ENCODE measurements at regions not wholly inside any gene's neighbourhood (a gene's known extent, or its start where the extent isn't known, plus 50 kb on each side); places are given as distances from the start of the nearest gene placed in this dataset.
"Not testable (repeated sequence)": the region's sequence is repeated elsewhere in the genome, so short reads cannot be mapped to it uniquely, and the experiment has no call there.

DNA sequence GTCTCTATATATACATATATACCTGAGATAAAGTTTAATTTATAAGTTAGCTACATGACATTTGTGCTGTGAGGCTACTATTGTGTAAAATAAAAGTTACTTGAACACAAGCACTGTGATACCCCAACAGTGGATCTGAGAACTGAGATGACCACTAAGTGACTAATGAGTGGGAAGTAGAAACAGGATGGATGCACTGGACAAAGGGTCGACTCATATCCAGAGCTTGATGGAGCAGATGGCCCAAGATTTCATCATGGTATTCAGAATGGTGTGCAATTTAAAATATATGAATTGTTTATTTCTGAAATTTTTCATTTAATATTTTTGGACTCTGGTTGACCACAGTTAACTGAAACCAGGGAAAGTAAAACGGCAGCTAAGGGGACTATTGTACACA lies 908.6 kb upstream of the MDGA2 start:
- H3K4me3 ChIP-seq (ENCODE audit: low read depth, low read length), result no peak overlapping the region
- TF ChIP-seq, protein P1, sequence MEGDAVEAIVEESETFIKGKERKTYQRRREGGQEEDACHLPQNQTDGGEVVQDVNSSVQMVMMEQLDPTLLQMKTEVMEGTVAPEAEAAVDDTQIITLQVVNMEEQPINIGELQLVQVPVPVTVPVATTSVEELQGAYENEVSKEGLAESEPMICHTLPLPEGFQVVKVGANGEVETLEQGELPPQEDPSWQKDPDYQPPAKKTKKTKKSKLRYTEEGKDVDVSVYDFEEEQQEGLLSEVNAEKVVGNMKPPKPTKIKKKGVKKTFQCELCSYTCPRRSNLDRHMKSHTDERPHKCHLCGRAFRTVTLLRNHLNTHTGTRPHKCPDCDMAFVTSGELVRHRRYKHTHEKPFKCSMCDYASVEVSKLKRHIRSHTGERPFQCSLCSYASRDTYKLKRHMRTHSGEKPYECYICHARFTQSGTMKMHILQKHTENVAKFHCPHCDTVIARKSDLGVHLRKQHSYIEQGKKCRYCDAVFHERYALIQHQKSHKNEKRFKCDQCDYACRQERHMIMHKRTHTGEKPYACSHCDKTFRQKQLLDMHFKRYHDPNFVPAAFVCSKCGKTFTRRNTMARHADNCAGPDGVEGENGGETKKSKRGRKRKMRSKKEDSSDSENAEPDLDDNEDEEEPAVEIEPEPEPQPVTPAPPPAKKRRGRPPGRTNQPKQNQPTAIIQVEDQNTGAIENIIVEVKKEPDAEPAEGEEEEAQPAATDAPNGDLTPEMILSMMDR (IDR thresholded peaks at IDR 0.05; ENCODE audit: borderline replicate concordance, insufficient read depth, low read depth, low read length), result no peak

DNA sequence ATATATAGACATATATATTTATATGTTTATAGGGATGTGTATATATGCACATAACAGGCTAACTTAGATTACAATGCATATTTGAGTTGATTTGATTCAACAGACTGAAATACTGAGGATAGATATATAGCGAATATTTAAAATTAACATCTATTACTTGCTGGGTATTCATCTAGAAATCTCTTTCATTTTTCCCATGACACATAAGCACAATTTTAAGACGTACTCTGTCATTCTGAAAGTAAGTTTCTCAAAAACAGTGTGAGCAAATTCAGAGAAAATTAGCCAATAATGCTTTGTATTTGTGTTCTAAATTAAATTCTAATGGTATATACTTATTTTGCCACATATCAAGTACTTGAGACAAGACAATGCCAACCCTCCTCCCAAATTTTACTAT lies 907.5 kb upstream of the MDGA2 start:
- no peak overlapping the region for H3K4me3 ChIP-seq (ENCODE audit: low read depth, low read length)
- TF ChIP-seq, protein P1 (IDR thresholded peaks at IDR 0.05; ENCODE audit: borderline replicate concordance, insufficient read depth, low read depth, low read length), result no peak

DNA sequence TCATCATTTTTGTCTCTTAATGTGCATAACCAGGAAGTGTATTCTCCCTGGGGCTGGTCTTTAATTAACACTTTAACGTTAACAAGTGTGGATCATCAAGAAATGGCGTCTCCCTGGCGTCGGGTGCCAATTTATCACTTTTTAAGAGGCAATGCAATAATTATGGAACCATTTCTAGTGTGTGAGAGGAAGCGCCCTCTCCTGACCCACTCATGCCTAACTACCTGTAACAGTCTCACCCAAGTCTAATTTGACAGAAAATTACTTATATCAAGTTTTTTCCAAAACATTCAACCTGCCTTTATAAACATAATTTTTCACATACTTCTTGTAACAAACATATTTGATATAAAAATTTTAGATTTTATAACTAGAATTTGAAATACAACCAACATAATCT lies 905.3 kb upstream of the MDGA2 start:
- no peak overlapping the region for H3K4me3 ChIP-seq (ENCODE audit: low read depth, low read length)
- TF ChIP-seq, protein P1 (IDR thresholded peaks at IDR 0.05; ENCODE audit: borderline replicate concordance, insufficient read depth, low read depth, low read length), result no peak

DNA sequence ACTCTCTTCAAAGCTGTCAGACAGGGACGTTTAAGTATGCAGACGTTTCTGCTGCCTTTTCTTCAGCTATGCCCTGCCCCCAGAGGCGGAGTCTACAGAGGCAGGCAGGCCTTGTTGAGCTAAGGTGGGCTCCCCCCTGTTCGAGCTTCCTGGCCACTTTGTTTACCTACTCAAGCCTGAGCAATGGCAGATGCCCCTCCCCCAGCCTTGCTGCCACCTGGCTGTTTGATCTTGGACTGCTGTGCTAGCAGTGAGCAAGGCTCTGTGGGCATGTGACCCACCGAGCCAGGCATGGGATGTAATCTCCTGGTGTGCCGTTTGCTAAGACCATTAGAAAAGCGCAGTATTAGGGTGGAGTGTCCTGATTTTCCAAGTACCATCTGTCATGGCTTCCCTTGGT lies 900.4 kb upstream of the MDGA2 start:
- H3K4me3 ChIP-seq (ENCODE audit: low read depth, low read length), result no peak overlapping the region
- TF ChIP-seq, protein P1 (IDR thresholded peaks at IDR 0.05; ENCODE audit: borderline replicate concordance, insufficient read depth, low read depth, low read length), result no peak

DNA sequence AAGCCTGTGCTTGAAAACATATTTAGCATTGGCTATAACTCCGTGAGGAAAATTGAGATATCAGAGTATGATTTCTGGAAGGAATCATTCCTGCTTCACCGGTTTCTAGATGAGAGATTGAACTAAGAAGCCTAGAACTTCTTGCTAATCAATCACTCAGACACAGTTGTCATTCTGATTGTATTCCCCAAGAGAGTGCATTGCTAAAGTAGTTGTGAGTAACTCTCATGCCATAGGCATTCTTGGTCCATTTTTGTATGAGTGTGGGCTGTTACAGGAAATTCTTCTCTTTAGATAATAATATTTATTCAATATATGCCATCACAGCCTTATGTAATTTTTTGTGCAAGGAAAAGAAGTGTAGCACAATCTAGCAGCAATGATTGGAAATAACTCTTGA lies 893.3 kb upstream of the MDGA2 start:
- no peak overlapping the region for H3K4me3 ChIP-seq (ENCODE audit: low read depth, low read length)
- TF ChIP-seq, protein P1 (IDR thresholded peaks at IDR 0.05; ENCODE audit: borderline replicate concordance, insufficient read depth, low read depth, low read length), result no peak

DNA sequence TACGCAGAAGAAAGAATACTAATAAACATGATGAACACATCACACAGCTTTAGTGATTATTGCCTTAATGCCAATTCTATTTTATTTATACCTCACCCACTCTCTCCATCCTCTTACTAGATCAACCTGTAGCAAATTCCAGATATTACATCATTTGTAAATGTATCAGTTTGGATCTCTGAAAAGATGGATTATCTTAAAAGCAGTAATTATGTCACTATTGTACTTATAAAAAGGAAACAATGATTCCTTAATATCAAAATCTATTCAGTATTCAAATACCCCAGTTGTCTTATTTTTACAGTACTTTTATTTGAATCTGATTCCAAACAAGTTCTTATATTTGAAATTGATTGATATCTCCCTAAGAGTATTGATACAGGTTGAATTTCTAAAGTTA lies 892.8 kb upstream of the MDGA2 start:
- no peak overlapping the region for H3K4me3 ChIP-seq (ENCODE audit: low read depth, low read length)
- TF ChIP-seq, protein P1 (IDR thresholded peaks at IDR 0.05; ENCODE audit: borderline replicate concordance, insufficient read depth, low read depth, low read length), result no peak

DNA sequence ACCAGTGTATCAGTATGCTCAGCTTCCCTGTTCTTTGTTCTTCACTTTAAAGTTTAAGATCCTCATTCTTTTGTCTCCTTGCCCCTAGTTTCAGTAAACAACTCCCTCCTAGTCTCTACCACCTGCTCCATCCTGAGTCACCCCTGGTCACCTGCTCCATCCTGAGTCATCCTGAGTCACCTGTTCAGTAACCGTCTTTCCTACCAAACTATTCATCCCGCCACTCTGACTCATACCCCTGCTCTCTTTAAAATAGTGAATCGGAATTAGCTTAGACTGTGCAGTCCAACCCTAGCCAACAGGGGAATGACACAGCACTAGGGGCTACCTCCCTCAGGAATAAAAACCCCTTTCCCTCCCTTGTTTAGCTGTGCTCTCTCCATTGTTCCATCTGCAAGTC lies 888.1 kb upstream of the MDGA2 start:
- H3K4me3 ChIP-seq (ENCODE audit: low read depth, low read length), result no peak overlapping the region
- TF ChIP-seq, protein P1 (IDR thresholded peaks at IDR 0.05; ENCODE audit: borderline replicate concordance, insufficient read depth, low read depth, low read length), result no peak

DNA sequence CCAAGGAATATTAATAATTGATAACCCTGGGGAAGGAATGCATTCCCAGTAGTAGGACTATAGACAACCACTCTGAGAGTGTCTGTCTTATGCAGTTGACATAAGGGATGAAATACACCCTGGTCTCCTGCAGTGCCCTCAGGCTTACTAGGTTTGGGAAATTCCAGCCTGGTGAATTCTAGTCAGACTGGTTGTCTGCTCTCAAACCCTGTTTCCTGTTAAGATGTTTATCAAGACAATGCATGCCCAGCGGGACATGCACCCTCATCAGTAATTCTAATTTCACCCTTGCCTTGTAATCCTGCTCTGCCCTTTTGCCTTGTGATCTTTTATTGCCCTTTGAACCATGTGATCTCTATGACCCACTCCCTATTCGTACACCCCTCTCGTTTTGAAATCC lies 886.0 kb upstream of the MDGA2 start:
- H3K4me3 ChIP-seq (ENCODE audit: low read depth, low read length), result not testable (repeated sequence)
